ENCODE measurements at regions not wholly inside any gene's neighbourhood (a gene's known extent, or its start where the extent isn't known, plus 50 kb on each side); places are given as distances from the start of the nearest gene placed in this dataset.
"Not testable (repeated sequence)": the region's sequence is repeated elsewhere in the genome, so short reads cannot be mapped to it uniquely, and the experiment has no call there.

DNA sequence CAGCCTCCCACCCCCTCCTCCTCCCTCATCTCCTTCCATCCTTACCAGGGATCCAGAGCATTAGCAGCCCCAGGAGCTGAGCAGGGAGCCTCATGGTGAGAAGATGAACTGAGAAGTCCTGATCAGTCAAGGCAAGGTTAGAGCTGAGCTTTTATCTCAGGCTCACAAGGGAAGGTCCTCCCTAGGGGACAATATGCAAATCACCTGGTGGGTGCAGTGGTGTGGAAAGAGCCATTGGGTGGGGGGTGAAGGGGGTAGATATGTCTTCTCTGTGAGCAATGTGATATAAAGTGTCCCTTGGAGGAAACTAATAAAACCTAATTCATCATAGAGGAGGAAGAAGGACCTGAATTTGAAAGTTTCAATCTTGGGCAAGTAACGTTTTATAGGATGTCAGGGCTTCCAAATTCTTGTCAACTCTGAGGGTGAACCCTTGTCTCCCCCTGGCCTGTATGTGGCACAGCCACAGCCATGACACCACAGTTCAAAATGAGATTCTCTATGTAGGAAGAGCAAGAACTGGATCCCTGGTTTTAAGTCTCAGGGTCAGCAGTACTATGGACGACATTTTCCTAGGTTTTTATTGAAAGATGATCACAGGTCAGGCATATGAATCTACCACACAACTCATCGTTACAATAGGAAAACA is 543.5 kb downstream of the RPIA start:
- H3K4me3 ChIP-seq; H3K4me1 ChIP-seq; DNase-seq; H3K27ac ChIP-seq; H3K9me3 ChIP-seq; intact Hi-C loops (cut with DNase I); H3K27me3 ChIP-seq; ATAC-seq; H3K36me3 ChIP-seq (replicated peaks in 1 of 2; ENCODE audit: insufficient read depth in 1 of 2, low read depth in 2 of 2): not testable (repeated sequence)
- 11 to 43% methylated on average over 1 of the region's 3 CpGs for WGBS, 2 donors

DNA sequence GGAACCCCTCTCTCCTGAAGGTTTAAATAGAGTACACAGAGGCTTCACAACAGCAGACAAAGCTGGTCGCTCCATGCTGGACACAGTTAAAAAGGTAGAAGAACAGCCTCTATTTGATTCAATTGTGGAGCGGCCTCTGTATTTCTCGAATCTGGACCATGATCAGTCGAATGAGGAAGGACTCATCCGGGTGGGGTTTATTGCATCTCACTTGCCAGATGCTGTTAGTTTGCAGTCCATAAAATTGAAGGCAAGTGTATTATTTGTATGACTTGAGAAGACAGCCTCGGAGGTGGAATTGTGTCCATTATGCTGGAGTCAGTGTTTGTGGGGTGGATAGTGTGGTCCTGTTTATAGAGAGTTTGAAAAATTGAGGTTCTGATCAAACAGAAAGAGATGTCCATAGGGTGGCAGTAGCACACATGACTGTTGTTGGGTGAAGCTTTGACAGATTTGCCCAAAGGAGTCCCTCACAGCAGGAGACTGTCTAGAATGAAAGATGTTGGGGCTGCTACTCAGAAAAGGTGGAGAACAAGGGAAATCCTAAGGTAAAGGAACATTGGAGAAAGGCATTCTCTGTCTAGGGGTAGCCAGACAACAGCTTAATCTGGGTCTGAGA is 545.5 kb downstream of the RPIA start:
- H3K4me3 ChIP-seq; H3K36me3 ChIP-seq (replicated peaks in 1 of 2; ENCODE audit: insufficient read depth in 1 of 2, low read depth in 2 of 2); H3K27ac ChIP-seq; H3K4me1 ChIP-seq; DNase-seq; intact Hi-C loops (cut with DNase I); H3K9me3 ChIP-seq; ATAC-seq; H3K27me3 ChIP-seq: not testable (repeated sequence)
- no CpG with 5 or more reads among the region's 6 CpGs for WGBS, 2 donors

DNA sequence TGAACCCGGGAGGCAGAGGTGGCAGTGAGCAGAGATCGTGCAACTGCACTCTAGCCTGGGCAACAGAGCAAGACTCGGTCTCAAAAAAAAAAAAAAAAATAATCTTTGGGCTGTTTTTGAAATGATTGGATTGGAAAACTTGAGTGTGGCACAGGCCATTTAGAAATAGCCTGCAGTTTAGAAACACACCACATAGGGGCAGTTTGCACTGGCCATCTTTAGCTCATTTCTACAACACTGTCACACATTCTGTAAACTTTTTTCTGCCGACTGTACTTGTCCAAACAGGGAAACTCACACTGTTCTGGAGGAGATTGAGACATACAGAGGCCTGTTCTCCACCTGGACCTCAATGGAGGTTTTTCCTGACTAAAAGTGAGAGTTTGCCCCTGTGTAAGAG is 546.3 kb downstream of the RPIA start:
- H3K4me1 ChIP-seq; ATAC-seq; H3K27me3 ChIP-seq; intact Hi-C loops (cut with DNase I); H3K27ac ChIP-seq; H3K36me3 ChIP-seq (replicated peaks in 1 of 2; ENCODE audit: insufficient read depth in 1 of 2, low read depth in 2 of 2); DNase-seq; H3K9me3 ChIP-seq; H3K4me3 ChIP-seq: not testable (repeated sequence)
- WGBS, 2 donors = no CpG with 5 or more reads among the region's 4 CpGs

DNA sequence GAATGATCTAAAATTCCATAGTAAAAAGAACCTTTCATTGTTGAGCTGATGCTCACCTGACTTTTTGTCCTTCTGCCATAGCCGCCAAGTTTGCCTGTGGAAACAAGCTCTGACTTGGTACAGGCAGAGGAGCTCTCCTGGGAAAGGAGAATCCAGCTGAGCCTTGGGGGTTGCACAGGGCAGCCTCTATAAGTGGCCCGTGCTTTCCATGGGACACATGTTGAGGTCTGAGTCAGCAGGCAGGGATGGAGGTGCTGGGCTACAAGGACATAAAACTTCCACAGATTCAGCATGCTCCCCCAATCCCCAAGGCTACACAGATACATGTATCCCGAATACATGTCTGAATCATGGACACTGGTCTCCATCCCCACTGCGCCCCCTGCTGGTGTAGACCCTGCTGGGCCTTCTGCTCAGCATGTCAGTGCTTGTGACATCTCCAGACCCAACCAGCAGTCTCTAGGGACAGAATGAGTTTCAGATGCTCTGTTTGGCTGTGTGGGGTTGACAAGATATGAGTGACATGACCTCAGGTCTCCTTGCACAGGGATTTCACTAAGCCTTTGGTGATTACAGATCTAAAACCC is 551.7 kb downstream of the RPIA start:
- H3K27ac ChIP-seq; H3K27me3 ChIP-seq; ATAC-seq; H3K9me3 ChIP-seq; H3K4me1 ChIP-seq; H3K36me3 ChIP-seq (replicated peaks in 1 of 2; ENCODE audit: insufficient read depth in 1 of 2, low read depth in 2 of 2); H3K4me3 ChIP-seq; intact Hi-C loops (cut with DNase I); DNase-seq: not testable (repeated sequence)
- 38 to 54% methylated on average over 3 to 4 of the region's 4 CpGs for WGBS, 2 donors

DNA sequence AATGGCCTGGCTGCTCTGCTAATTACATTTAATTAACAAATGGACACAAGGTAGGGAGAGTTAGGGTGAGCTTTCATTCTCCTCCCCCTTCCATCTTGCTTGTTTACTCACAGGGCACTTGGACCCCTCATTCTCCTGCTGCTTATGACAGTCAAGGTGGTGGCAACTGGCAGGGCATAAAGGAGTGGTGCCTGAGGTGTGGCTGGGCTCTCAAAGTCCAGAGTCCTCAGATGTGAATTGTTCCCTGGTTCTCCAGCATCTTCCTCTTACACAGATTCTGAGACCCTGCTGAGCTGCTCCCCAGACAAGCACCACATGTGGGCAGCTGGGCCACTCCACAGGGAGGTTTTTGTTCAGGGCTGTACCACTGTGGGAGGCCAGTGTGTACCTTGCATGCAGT is 552.9 kb downstream of the RPIA start:
- H3K4me1 ChIP-seq; H3K36me3 ChIP-seq (replicated peaks in 1 of 2; ENCODE audit: insufficient read depth in 1 of 2, low read depth in 2 of 2); H3K27ac ChIP-seq; H3K27me3 ChIP-seq; H3K4me3 ChIP-seq; intact Hi-C loops (cut with DNase I); ATAC-seq; DNase-seq; H3K9me3 ChIP-seq: not testable (repeated sequence)

DNA sequence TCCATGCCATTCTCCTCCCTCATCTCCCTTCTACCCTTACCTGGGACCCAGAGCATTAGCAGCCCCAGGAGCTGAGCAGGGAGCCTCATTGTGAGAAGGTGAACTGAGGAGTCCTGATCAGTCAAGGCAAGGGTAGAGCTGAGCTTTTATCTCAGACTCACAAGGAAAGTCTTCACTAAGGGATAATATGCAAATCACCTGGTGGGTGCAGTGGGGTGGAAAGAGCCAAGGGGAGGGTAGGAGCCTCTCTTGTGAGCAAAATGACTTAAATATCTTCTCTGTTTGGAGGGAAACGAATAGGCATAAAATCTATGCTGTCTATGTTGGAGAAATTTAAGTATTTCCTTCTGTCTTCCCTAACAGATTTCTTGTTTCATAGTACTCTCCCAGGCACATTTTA is 554.0 kb downstream of the RPIA start:
- H3K27me3 ChIP-seq; ATAC-seq; H3K4me1 ChIP-seq; H3K9me3 ChIP-seq; H3K36me3 ChIP-seq (replicated peaks in 1 of 2; ENCODE audit: insufficient read depth in 1 of 2, low read depth in 2 of 2); DNase-seq; intact Hi-C loops (cut with DNase I); H3K27ac ChIP-seq; H3K4me3 ChIP-seq: not testable (repeated sequence)
- 46 to 54% methylated on average over 1 of the region's 1 CpG for WGBS, 2 donors

DNA sequence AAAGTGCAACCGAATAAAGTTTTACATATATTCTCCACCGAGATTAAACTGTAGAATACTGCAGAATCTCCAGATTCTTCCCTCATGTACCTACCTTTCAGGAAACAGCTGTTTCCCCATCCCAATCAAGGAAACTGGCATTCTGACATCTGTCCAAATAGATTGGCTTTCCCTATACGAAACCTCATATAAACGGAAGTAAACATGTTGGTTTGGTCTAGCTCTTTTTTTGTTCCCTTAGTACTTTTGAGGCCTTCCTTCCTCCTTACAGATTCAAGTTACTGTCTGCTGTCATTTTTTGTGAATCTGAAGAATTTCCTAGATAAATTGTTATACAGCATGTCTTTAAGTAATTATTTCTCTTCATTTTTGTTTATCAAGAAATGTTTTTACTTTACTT is 554.6 kb downstream of the RPIA start:
- H3K36me3 ChIP-seq (replicated peaks in 1 of 2; ENCODE audit: insufficient read depth in 1 of 2, low read depth in 2 of 2); H3K27ac ChIP-seq; H3K4me1 ChIP-seq; H3K9me3 ChIP-seq; DNase-seq; H3K27me3 ChIP-seq; H3K4me3 ChIP-seq; intact Hi-C loops (cut with DNase I); ATAC-seq: not testable (repeated sequence)
- 43 to 55% methylated on average over 3 to 4 of the region's 4 CpGs for WGBS, 2 donors

DNA sequence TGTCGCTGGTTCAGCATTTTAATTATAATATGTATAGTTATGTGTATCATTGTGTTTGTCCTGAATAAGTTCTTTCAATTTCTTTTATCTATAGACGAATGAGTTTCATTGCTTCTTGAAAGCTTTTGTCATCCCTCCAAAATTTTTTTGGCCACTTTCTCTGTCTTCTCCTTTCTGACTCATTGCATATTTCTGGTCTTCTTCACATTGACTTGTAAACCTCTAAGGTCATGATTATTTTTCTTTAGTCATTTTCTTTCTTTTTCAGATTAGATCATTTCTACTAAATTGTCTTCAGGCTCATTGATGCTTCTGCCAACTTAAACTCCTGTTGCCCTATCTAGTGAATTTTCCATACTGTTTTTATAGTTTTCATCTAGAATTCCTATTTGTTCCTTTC is 555.1 kb downstream of the RPIA start:
- intact Hi-C loops (cut with DNase I); DNase-seq; H3K4me3 ChIP-seq; H3K36me3 ChIP-seq (replicated peaks in 1 of 2; ENCODE audit: insufficient read depth in 1 of 2, low read depth in 2 of 2); H3K4me1 ChIP-seq; H3K27me3 ChIP-seq; ATAC-seq; H3K9me3 ChIP-seq; H3K27ac ChIP-seq: not testable (repeated sequence)
- WGBS, 2 donors = 52 to 70% methylated on average over 2 of the region's 2 CpGs

DNA sequence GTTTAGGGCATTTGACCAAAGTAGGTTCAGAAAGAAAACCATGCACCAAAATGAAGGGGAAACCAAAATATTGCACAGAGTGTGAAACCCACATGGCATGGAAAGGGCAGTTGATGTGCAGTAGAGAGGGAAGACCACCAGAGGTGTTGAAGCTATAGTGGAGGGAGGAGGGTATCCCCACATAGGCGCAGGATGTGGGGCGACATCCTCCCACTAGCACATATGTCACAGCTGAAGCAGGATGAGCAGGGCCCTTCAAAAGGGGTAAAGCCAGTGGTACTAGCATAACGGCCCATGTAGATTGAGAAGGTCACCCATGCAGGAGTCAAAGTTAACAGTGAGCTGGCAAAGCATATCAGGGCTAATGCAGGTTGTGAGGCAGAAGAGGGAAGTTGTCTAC is 563.5 kb downstream of the RPIA start:
- H3K4me1 ChIP-seq; H3K27ac ChIP-seq; H3K9me3 ChIP-seq; DNase-seq; H3K4me3 ChIP-seq; H3K36me3 ChIP-seq (replicated peaks in 1 of 2; ENCODE audit: insufficient read depth in 1 of 2, low read depth in 2 of 2); ATAC-seq; H3K27me3 ChIP-seq; intact Hi-C loops (cut with DNase I): not testable (repeated sequence)
- WGBS, 2 donors = 54 to 74% methylated on average over 3 of the region's 3 CpGs

DNA sequence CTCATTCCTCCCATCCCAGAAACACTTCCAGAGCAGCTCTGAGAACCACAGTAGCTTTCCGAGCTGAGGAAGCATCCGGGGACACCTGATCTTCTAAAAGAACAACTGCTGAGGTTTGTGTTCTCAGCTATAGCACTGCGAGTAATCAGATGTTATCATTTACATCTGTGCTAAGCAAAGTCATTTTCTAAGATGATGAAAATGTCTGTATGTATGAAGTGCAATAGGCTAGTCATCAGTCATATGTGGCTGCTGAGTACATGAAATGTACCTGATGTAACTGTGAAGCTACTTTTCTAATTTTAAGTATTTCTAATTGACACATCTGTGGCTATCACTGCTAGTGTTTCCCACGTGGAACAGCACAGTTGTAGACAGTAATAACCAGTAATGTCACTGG is 582.0 kb downstream of the RPIA start:
- ATAC-seq; H3K36me3 ChIP-seq (replicated peaks in 1 of 2; ENCODE audit: insufficient read depth in 1 of 2, low read depth in 2 of 2); H3K27me3 ChIP-seq; intact Hi-C loops (cut with DNase I); H3K27ac ChIP-seq; H3K4me1 ChIP-seq; H3K9me3 ChIP-seq; H3K4me3 ChIP-seq; DNase-seq: not testable (repeated sequence)
- 6 to 13% methylated on average over 1 to 2 of the region's 4 CpGs for WGBS, 2 donors

DNA sequence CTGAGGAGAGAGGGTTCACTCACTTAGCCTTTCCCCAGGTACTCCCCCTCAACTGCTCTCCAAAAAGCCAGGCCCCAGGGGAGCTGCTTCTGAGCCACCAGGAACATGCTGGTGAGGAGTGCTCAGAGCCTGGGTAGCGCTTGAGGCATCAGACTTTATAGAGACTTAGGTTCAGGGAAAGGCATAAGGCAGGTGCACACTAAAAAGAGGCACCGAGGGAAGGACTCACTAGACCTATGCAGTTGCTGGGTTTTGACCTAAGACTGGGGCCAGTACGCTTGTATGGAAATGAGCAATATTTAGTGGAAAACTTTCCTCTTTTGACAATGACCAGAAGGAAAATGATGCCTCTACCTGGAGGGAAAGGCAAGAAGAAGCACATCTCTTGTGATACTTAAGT is 589.1 kb downstream of the RPIA start:
- H3K36me3 ChIP-seq (replicated peaks in 1 of 2; ENCODE audit: insufficient read depth in 1 of 2, low read depth in 2 of 2); ATAC-seq; H3K4me3 ChIP-seq; intact Hi-C loops (cut with DNase I); H3K27ac ChIP-seq; H3K4me1 ChIP-seq; DNase-seq; H3K9me3 ChIP-seq; H3K27me3 ChIP-seq: not testable (repeated sequence)
- WGBS, 2 donors = 67% methylated on average over 2 of the region's 3 CpGs; no CpG with 5 or more reads in 1 of the 2 donors

DNA sequence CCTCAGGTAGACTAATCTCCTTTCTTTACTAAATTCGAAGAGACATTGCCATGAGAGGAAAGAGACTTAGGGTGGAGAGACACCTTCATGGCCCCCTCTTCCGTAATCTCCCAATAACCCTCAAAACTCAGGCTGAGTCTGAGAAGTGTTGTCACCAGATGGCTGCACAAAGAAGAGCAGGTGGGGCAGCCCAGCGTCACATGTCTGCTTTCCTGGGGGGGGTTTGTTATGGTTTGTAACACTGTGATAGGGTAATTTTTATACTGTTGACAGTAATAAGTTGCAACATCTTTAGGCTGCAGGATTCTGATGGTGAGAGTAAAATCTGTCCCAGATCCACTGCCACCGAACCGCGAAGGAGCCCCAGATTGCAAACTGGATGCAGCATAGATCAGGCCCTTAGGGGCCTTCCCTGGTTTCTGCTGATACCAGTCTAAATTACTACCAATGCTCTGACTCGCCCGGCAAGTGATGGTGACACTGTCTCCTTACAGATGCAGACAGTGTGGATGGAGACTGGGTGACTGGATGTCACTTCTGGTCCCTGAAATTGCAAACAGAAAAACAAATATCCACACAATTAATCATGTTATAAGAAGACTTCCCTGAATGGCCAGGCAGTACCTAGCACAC is 595.1 kb downstream of the RPIA start:
- WGBS, 2 donors = no CpG with 5 or more reads among the region's 8 CpGs
- intact Hi-C loops (cut with DNase I); H3K4me3 ChIP-seq; H3K27me3 ChIP-seq; ATAC-seq; H3K27ac ChIP-seq; H3K4me1 ChIP-seq; H3K36me3 ChIP-seq (replicated peaks in 1 of 2; ENCODE audit: insufficient read depth in 1 of 2, low read depth in 2 of 2); H3K9me3 ChIP-seq; DNase-seq: not testable (repeated sequence)
